OCI-LY7 (cell line): ENCODE measurements at regions not wholly inside any gene's neighbourhood (a gene's known extent, or its start where the extent isn't known, plus 50 kb on each side); places are given as distances from the start of the nearest gene placed in this dataset.
A peak's percentile ranks its signal among the peaks of the same experiment; 100 is the strongest.

ENCODE experiments used
- BruUV-seq: library from RNA; stranded (reverse); fragments of 400-500 nt; replicated peaks from 2 replicates; lab custom pipeline; 2021; lab: Mats Ljungman, UMichigan
- CTCF ChIA-PET: fragments of 300-600 bp; sonication (Branson Sonifier 250); formaldehyde crosslinking; loops from one replicate; lab custom pipeline; 2022; ENCODE audit warnings: antibody characterized with exemption; ENCODE audit not compliant: unreplicated experiment; lab: Charles Lee
- POLR2A ChIA-PET: fragments of 300-600 bp; sonication (Branson Sonifier 250); formaldehyde crosslinking; loops from one replicate; lab custom pipeline; 2022; ENCODE audit warnings: antibody characterized with exemption; lab: Charles Lee
- DNase-seq: peaks from one replicate; pipeline ENCODE4 v3.0.0-alpha.2; 2015; ENCODE audit warnings: low spot score
- H2AFZ ChIP-seq: fragments of 200-600 bp; sonication (generic), shearing (Covaris generic); 2 replicates; pipeline ENCODE4 v1.6.1; 2014; ENCODE audit warnings: mild to moderate bottlenecking, antibody characterized with exemption, low read length, moderate library complexity
- H3K27ac ChIP-seq: fragments of 200-600 bp; sonication (generic); 2 replicates; pipeline ENCODE4 v1.5.1; 2014; ENCODE audit warnings: mixed run types, low read depth, mild to moderate bottlenecking, moderate library complexity, low read length, inconsistent platforms; ENCODE audit not compliant: poor library complexity, severe bottlenecking
- H3K36me3 ChIP-seq: fragments of 200-600 bp; sonication (generic); 2 replicates; pipeline ENCODE4 v1.6.1; 2014; ENCODE audit warnings: mild to moderate bottlenecking, antibody characterized with exemption, low read length, moderate library complexity, mixed read lengths; ENCODE audit not compliant: insufficient read depth
- H3K4me1 ChIP-seq: fragments of 200-600 bp; sonication (generic); 2 replicates; pipeline ENCODE4 v1.5.1; 2014; ENCODE audit warnings: mild to moderate bottlenecking, low read length; ENCODE audit not compliant: insufficient read depth, poor library complexity, severe bottlenecking
- H3K4me2 ChIP-seq: fragments of 200-600 bp; sonication (generic); 2 replicates; pipeline ENCODE4 v1.6.1; 2014; ENCODE audit warnings: mild to moderate bottlenecking, low read length
- H3K4me3 ChIP-seq: fragments of 200-600 bp; sonication (generic); 2 replicates; pipeline ENCODE4 v1.5.1; 2014; ENCODE audit warnings: mild to moderate bottlenecking, low read depth, low read length; ENCODE audit not compliant: poor library complexity, severe bottlenecking
- H3K79me2 ChIP-seq: fragments of 200-600 bp; sonication (generic); 2 replicates; pipeline ENCODE4 v1.6.1; 2016; ENCODE audit warnings: low read depth, mild to moderate bottlenecking, low read length, moderate library complexity, mixed read lengths; ENCODE audit not compliant: insufficient read depth
- H3K9me2 ChIP-seq: fragments of 200-600 bp; sonication (generic); 2 replicates; pipeline ENCODE4 v1.6.1; 2016; ENCODE audit warnings: mild to moderate bottlenecking, low read length, mixed read lengths; ENCODE audit not compliant: insufficient read depth
- H3K9me3 ChIP-seq: fragments of 200-600 bp; sonication (generic); 2 replicates; pipeline ENCODE4 v1.6.1; 2014; ENCODE audit warnings: mild to moderate bottlenecking, mixed run types, low read length, mixed read lengths
- H4K20me1 ChIP-seq: fragments of 200-600 bp; sonication (generic); 2 replicates; pipeline ENCODE4 v1.6.1; 2014; ENCODE audit warnings: mild to moderate bottlenecking, antibody characterized with exemption, low read length, moderate library complexity, mixed read lengths; ENCODE audit not compliant: insufficient read depth
- EZH2phosphoT487 ChIP-seq: fragments of 200-600 bp; sonication (generic); IDR thresholded peaks from 2 replicates; pipeline ENCODE4 v1.6.1; 2018; ENCODE audit warnings: low read depth, borderline replicate concordance, mild to moderate bottlenecking, mixed run types, antibody characterized with exemption, low read length, moderate library complexity, mixed read lengths
- intact Hi-C: fragments of 100-400 bp; cut with micrococcal nuclease; formaldehyde crosslinking; loops from one replicate; pipeline ENCODE4 v1.10.0; 2022; ENCODE audit not compliant: unreplicated experiment
- TF ChIP-seq, protein P1 (sequence below): fragments of 200-600 bp; sonication (generic); conservative IDR thresholded peaks from 2 replicates; pipeline ENCODE4 v1.5.1; 2014; ENCODE audit warnings: mild to moderate bottlenecking, antibody characterized with exemption, low read length, moderate library complexity, mixed read lengths

DNA sequence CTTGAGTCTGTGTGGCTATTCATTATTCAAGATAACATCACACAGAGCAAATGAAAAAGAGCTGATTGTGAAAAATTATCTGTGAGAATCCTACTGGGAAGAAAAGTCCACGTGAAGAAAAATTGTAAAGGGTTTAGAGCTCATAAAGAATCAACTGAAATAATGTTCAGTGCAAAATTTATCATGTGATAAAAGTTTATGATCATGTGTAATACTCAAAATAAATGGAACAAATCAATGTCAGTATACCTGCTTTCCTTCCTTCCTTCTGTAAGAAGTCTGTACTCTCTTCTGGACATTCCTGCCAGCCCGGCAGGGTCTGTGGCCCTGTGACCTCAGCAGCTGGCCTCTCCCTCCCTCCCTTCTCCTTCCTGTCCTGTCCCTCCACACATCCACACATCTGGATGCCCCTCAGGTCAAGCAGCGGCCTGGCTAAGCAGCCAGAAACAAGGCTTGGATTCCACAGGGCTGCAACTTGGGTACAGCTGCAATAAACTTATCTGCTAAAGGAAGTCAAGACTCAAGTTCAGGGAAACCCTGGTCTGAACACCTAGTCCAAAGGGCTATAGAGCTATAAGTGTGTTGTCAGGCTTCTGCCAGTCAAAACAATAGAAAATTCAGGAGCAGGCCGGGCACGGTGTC, 172.1 kb downstream of the MREG start:
- Histone ChIP-seq H3K4me2 (peak overlapping the region; percentile 44), H3K4me3 (no peak overlapping the region), H3K36me3 (no peaks in the 10 kb centered on the region), H3K9me3 (no peaks in the 10 kb centered on the region), H3K27ac (peak overlapping the region; percentile 69), H3K9me2 (no peaks in the 10 kb centered on the region), H4K20me1 (no peaks in the 10 kb centered on the region), H3K79me2 (no peaks in the 10 kb centered on the region), H3K4me1 (peaks cover 46% of the 10 kb centered on the region), H2AFZ (peak overlapping the region; percentile 51; the same call in 1 of the 2 replicates)
- peak; percentile 24 for DNase-seq
- ChIA-PET POLR2A (interaction anchor here (0.9 to 3.2 kb wide), 5 partner anchors 8 to 1034 kb away, joined by 3 to 12 read pairs (median 5); no protein-coding TSS in a partner anchor), CTCF (no interaction called here)
- intact Hi-C loops: no loop called here
- no TSS peak for BruUV-seq
- TF ChIP-seq, protein P1, sequence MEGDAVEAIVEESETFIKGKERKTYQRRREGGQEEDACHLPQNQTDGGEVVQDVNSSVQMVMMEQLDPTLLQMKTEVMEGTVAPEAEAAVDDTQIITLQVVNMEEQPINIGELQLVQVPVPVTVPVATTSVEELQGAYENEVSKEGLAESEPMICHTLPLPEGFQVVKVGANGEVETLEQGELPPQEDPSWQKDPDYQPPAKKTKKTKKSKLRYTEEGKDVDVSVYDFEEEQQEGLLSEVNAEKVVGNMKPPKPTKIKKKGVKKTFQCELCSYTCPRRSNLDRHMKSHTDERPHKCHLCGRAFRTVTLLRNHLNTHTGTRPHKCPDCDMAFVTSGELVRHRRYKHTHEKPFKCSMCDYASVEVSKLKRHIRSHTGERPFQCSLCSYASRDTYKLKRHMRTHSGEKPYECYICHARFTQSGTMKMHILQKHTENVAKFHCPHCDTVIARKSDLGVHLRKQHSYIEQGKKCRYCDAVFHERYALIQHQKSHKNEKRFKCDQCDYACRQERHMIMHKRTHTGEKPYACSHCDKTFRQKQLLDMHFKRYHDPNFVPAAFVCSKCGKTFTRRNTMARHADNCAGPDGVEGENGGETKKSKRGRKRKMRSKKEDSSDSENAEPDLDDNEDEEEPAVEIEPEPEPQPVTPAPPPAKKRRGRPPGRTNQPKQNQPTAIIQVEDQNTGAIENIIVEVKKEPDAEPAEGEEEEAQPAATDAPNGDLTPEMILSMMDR: no peak
- no peak for TF ChIP-seq EZH2phosphoT487

DNA sequence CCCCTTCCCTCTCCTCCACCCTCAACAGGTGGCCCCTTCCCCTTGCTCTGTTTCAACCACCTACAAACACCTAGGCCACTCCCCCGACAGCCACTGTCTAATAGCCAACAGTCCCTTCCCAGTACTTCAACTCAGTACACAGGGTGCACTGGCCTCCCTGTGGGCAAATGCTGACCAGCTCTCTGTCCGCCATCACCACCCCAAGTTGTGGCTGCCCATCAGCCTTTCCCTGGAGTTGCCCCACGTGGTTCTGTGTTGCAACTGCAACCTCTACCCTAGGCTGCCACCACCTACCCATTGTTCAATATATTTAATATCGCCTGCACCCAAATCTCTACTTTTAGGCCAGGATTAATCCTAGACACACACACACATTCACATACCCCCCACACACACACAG, 173.5 kb downstream of the MREG start:
- H3K4me2 ChIP-seq: peak overlapping the region; percentile 44
- H3K4me3 ChIP-seq: peak overlapping the region; percentile 5
- BruUV-seq: no TSS peak
- H2AFZ ChIP-seq: peak overlapping the region; percentile 60; the same call in 1 of the 2 replicates
- CTCF ChIA-PET: interaction anchor here (0.7 to 1.0 kb wide), 2 partner anchors 10 to 12 kb away, joined by 4 read pairs; no protein-coding TSS in a partner anchor
- no peak for DNase-seq
- H3K27ac ChIP-seq: peak overlapping the region; percentile 69
- no peaks in the 10 kb centered on the region for H3K79me2 ChIP-seq
- POLR2A ChIA-PET: interaction anchor here (0.6 to 3.2 kb wide), 4 partner anchors 9 to 66 kb away, joined by 3 to 12 read pairs (median 8); no protein-coding TSS in a partner anchor
- no peaks in the 10 kb centered on the region for H3K9me3 ChIP-seq
- peaks cover 39% of the 10 kb centered on the region for H3K4me1 ChIP-seq
- intact Hi-C loops: no loop called here
- no peaks in the 10 kb centered on the region for H4K20me1 ChIP-seq
- H3K9me2 ChIP-seq: no peaks in the 10 kb centered on the region
- TF ChIP-seq, protein P1: no peak
- no peak for TF ChIP-seq EZH2phosphoT487
- no peaks in the 10 kb centered on the region for H3K36me3 ChIP-seq

DNA sequence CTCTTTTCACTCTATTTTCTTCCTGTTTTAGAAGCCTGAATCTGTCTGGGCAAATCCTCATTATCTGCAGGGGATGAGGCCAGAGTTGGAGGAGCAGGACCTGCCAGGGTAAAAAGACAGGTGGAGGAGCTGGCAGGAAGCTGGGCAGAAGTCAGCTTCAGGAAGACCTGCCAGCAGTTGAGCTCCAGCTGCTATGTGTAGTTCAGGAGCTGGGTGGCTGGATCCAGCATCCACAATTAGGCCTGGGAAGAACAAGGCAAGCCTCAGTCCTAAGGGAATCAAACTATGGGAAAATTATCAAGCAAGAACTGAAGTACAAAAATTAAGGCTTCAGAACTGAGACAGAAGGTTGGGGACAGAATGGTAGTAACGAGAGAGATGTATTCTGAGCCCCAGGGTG, 174.0 kb downstream of the MREG start:
- Histone ChIP-seq H3K4me2 (peak overlapping the region; percentile 44), H3K9me2 (no peaks in the 10 kb centered on the region), H3K4me3 (no peak overlapping the region), H3K4me1 (peaks cover 39% of the 10 kb centered on the region), H3K27ac (peak overlapping the region; percentile 69), H3K79me2 (no peaks in the 10 kb centered on the region), H3K9me3 (no peaks in the 10 kb centered on the region), H4K20me1 (no peaks in the 10 kb centered on the region), H3K36me3 (no peaks in the 10 kb centered on the region), H2AFZ (peak overlapping the region; percentile 60; the same call in 1 of the 2 replicates)
- BruUV-seq: no TSS peak
- no peak for DNase-seq
- ChIA-PET POLR2A (interaction anchor here (0.6 to 3.2 kb wide), 3 partner anchors 9 to 67 kb away, joined by 3 to 12 read pairs (median 5); no protein-coding TSS in a partner anchor), CTCF (interaction anchor here (0.7 to 1.0 kb wide), 2 partner anchors 9 to 11 kb away, joined by 4 read pairs; no protein-coding TSS in a partner anchor)
- TF ChIP-seq, protein P1: no peak
- no peak for TF ChIP-seq EZH2phosphoT487
- intact Hi-C loops: no loop called here
